ENCODE measurements at regions not wholly inside any gene's neighbourhood (a gene's known extent, or its start where the extent isn't known, plus 50 kb on each side); places are given as distances from the start of the nearest gene placed in this dataset.

GRCh38 chr2:151085181-151085611 is 176.5 kb downstream of the RBM43 start:
- TF ChIP-seq, protein P1, sequence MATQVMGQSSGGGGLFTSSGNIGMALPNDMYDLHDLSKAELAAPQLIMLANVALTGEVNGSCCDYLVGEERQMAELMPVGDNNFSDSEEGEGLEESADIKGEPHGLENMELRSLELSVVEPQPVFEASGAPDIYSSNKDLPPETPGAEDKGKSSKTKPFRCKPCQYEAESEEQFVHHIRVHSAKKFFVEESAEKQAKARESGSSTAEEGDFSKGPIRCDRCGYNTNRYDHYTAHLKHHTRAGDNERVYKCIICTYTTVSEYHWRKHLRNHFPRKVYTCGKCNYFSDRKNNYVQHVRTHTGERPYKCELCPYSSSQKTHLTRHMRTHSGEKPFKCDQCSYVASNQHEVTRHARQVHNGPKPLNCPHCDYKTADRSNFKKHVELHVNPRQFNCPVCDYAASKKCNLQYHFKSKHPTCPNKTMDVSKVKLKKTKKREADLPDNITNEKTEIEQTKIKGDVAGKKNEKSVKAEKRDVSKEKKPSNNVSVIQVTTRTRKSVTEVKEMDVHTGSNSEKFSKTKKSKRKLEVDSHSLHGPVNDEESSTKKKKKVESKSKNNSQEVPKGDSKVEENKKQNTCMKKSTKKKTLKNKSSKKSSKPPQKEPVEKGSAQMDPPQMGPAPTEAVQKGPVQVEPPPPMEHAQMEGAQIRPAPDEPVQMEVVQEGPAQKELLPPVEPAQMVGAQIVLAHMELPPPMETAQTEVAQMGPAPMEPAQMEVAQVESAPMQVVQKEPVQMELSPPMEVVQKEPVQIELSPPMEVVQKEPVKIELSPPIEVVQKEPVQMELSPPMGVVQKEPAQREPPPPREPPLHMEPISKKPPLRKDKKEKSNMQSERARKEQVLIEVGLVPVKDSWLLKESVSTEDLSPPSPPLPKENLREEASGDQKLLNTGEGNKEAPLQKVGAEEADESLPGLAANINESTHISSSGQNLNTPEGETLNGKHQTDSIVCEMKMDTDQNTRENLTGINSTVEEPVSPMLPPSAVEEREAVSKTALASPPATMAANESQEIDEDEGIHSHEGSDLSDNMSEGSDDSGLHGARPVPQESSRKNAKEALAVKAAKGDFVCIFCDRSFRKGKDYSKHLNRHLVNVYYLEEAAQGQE (IDR thresholded peaks at IDR 0.05; ENCODE audit: insufficient replicate concordance, low read depth), result no peak
- TF ChIP-seq CTCF (IDR thresholded peaks at IDR 0.05; ENCODE audit: insufficient read depth, low read length), result no peak
- no peak for TF ChIP-seq SPI1 (IDR thresholded peaks at IDR 0.05; ENCODE audit: borderline replicate concordance, low read depth)
- no peak for TF ChIP-seq POLR2AphosphoS5 (IDR thresholded peaks at IDR 0.05; ENCODE audit: low read depth)
- no peak for TF ChIP-seq GABPA (IDR thresholded peaks at IDR 0.05; ENCODE audit: low read depth)
